ENCODE measurements at regions not wholly inside any gene's neighbourhood (a gene's known extent, or its start where the extent isn't known, plus 50 kb on each side); places are given as distances from the start of the nearest gene placed in this dataset.

- TF ChIP-seq, protein P1, sequence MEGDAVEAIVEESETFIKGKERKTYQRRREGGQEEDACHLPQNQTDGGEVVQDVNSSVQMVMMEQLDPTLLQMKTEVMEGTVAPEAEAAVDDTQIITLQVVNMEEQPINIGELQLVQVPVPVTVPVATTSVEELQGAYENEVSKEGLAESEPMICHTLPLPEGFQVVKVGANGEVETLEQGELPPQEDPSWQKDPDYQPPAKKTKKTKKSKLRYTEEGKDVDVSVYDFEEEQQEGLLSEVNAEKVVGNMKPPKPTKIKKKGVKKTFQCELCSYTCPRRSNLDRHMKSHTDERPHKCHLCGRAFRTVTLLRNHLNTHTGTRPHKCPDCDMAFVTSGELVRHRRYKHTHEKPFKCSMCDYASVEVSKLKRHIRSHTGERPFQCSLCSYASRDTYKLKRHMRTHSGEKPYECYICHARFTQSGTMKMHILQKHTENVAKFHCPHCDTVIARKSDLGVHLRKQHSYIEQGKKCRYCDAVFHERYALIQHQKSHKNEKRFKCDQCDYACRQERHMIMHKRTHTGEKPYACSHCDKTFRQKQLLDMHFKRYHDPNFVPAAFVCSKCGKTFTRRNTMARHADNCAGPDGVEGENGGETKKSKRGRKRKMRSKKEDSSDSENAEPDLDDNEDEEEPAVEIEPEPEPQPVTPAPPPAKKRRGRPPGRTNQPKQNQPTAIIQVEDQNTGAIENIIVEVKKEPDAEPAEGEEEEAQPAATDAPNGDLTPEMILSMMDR (conservative IDR thresholded peaks at IDR 0.05): no peak
- no peak for TF ChIP-seq ZFX (IDR thresholded peaks at IDR 0.05)
Observed at GRCh38 chr4:162681212-162681611, 485.5 kb downstream of the NAF1 start.
